GM12878 (cell line): ENCODE measurements at regions not wholly inside any gene's neighbourhood (a gene's known extent, or its start where the extent isn't known, plus 50 kb on each side); places are given as distances from the start of the nearest gene placed in this dataset.
A peak's percentile ranks its signal among the peaks of the same experiment; 100 is the strongest.

Experiments used
- BHLHE40 ChIP-seq, 2 experiments: fragments of 450-650 bp in 1 of 2; IDR thresholded peaks; 2 replicates each; pipeline ENCODE4 v1.6.1; 2011 to 2017; ENCODE audit warnings: low read depth in 2 of 2, borderline replicate concordance in 1 of 2, improper control_type of control experiment in 1 of 2, low read length in 1 of 2, mild to moderate bottlenecking in 1 of 2
- CBX3 ChIP-seq: fragments of 200-600 bp; sonication (generic); IDR thresholded peaks from 2 replicates; pipeline ENCODE4 v1.6.1; 2016; ENCODE audit warnings: low read depth, borderline replicate concordance
- CEBPB ChIP-seq, 2 experiments: fragments of 150-350 bp in 1 of 2; IDR thresholded peaks; 2 replicates each; pipeline ENCODE4 v1.6.1; 2012 to 2014; ENCODE audit warnings: low read depth in 2 of 2, low read length in 2 of 2, borderline replicate concordance in 1 of 2, inconsistent platforms in 1 of 2
- CHD2 ChIP-seq: IDR thresholded peaks from 2 replicates; pipeline ENCODE4 v1.6.1; 2011; ENCODE audit warnings: low read depth, low read length, improper control_type of control experiment, borderline replicate concordance
- CTCF ChIP-seq, 3 experiments: IDR thresholded peaks in 2 of 3; conservative IDR thresholded peaks in 1 of 3; 2 replicates each; pipeline ENCODE4 v1.5.1; 2011; ENCODE audit warnings: low read depth in 3 of 3, low read length in 3 of 3, mild to moderate bottlenecking in 3 of 3, control low read depth in 2 of 3, moderate library complexity in 2 of 3, inconsistent platforms in 1 of 3, mixed read lengths in 1 of 3; ENCODE audit not compliant: control insufficient read depth in 2 of 3, insufficient read depth in 1 of 3; ENCODE audit errors: extremely low read depth in 1 of 3
- HSF1 ChIP-seq: fragments of 150-350 bp; IDR thresholded peaks from 2 replicates; pipeline ENCODE4 v1.6.1; 2014; ENCODE audit warnings: mild to moderate bottlenecking, low read depth, low read length
- MTA2 ChIP-seq: fragments of 450-650 bp; IDR thresholded peaks from 2 replicates; pipeline ENCODE4 v1.6.1; 2016; ENCODE audit warnings: low read depth, mild to moderate bottlenecking, moderate library complexity
- PBX3 ChIP-seq: IDR thresholded peaks from 2 replicates; pipeline ENCODE4 v1.6.1; 2011; ENCODE audit warnings: mild to moderate bottlenecking, low read depth, low read length, moderate library complexity; ENCODE audit not compliant: insufficient replicate concordance
- PKNOX1 ChIP-seq: fragments of 450-650 bp; IDR thresholded peaks from 2 replicates; pipeline ENCODE4 v1.6.1; 2016; ENCODE audit warnings: mild to moderate bottlenecking
- POLR2AphosphoS2 ChIP-seq: IDR thresholded peaks from 2 replicates; pipeline ENCODE4 v1.6.1; 2011; ENCODE audit warnings: low read depth, mild to moderate bottlenecking, low read length, improper control_type of control experiment, moderate library complexity
- RB1 ChIP-seq: fragments of 450-650 bp; formaldehyde crosslinking; IDR thresholded peaks from 2 replicates; pipeline ENCODE4 v1.6.1; 2017; ENCODE audit warnings: mild to moderate bottlenecking, borderline replicate concordance
- RFX5 ChIP-seq: IDR thresholded peaks from 2 replicates; pipeline ENCODE4 v1.6.1; 2011; ENCODE audit warnings: low read depth, low read length, improper control_type of control experiment
- SREBF1 ChIP-seq: IDR thresholded peaks from 2 replicates; pipeline ENCODE4 v1.6.1; 2012; ENCODE audit warnings: mild to moderate bottlenecking, low read length
- TCF12 ChIP-seq: IDR thresholded peaks from 2 replicates; pipeline ENCODE4 v1.6.1; 2011; ENCODE audit warnings: low read depth, mild to moderate bottlenecking, low read length
- YY1 ChIP-seq: IDR thresholded peaks from 2 replicates; pipeline ENCODE4 v1.6.1; 2011; ENCODE audit warnings: low read depth, mild to moderate bottlenecking, low read length
- ZBTB4 ChIP-seq: fragments of 450-650 bp; formaldehyde crosslinking; IDR thresholded peaks from 2 replicates; pipeline ENCODE4 v1.4.0; 2022; ENCODE audit warnings: mild to moderate bottlenecking, moderate library complexity
- ZNF687 ChIP-seq: fragments of 450-650 bp; IDR thresholded peaks from 2 replicates; pipeline ENCODE4 v1.6.1; 2017; ENCODE audit warnings: mild to moderate bottlenecking, moderate library complexity

DNA sequence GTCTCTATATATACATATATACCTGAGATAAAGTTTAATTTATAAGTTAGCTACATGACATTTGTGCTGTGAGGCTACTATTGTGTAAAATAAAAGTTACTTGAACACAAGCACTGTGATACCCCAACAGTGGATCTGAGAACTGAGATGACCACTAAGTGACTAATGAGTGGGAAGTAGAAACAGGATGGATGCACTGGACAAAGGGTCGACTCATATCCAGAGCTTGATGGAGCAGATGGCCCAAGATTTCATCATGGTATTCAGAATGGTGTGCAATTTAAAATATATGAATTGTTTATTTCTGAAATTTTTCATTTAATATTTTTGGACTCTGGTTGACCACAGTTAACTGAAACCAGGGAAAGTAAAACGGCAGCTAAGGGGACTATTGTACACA lies 908.6 kb upstream of the MDGA2 start (continued):
- TF ChIP-seq ZNF687 (no peak), YY1 (no peak), CBX3 (no peak), ZBTB4 (CRISPR knock-in tag) (no peak), PBX3 (no peak), HSF1 (no peak), CHD2 (no peak), RB1 (no peak), BHLHE40 (IDR thresholded peaks at IDR 0.05; ENCODE audit: borderline replicate concordance in 1 of 2, low read depth in 2 of 2, low read length in 1 of 2) (no peak), MTA2 (peak; percentile 78), CTCF (IDR thresholded peaks at IDR 0.05 in 2 of 3, conservative IDR thresholded peaks at IDR 0.05 in 1 of 3; ENCODE audit: control insufficient read depth in 2 of 3, extremely low read depth in 1 of 3, insufficient read depth in 1 of 3, low read depth in 3 of 3, low read length in 3 of 3) (no peak), PKNOX1 (no peak), TCF12 (peak; percentile 47; the same call in 1 of the 2 replicates), RFX5 (no peak), SREBF1 (no peak), CEBPB (IDR thresholded peaks at IDR 0.05; ENCODE audit: borderline replicate concordance in 1 of 2, low read depth in 2 of 2, low read length in 2 of 2) (no peak), POLR2AphosphoS2 (no peak)
